ENCODE measurements at regions not wholly inside any gene's neighbourhood (a gene's known extent, or its start where the extent isn't known, plus 50 kb on each side); places are given as distances from the start of the nearest gene placed in this dataset.

GRCh38 chr10:15453457-15453856 is 82.4 kb upstream of the FAM171A1 start:
- TF ChIP-seq CTCF (IDR thresholded peaks at IDR 0.05; ENCODE audit: borderline replicate concordance, insufficient read depth, low read depth, low read length) = no peak
- H3K4me3 ChIP-seq (ENCODE audit: low read depth, low read length) = no peak overlapping the region

GRCh38 chr10:15452545-15452944 is 81.5 kb upstream of the FAM171A1 start:
- no peak for TF ChIP-seq CTCF (IDR thresholded peaks at IDR 0.05; ENCODE audit: borderline replicate concordance, insufficient read depth, low read depth, low read length)
- H3K4me3 ChIP-seq (ENCODE audit: low read depth, low read length) = no peak overlapping the region

GRCh38 chr10:15451137-15452094 is 80.3 kb upstream of the FAM171A1 start:
- no peak overlapping the region for H3K4me3 ChIP-seq (ENCODE audit: low read depth, low read length)
- no peak for TF ChIP-seq CTCF (IDR thresholded peaks at IDR 0.05; ENCODE audit: borderline replicate concordance, insufficient read depth, low read depth, low read length)

- TF ChIP-seq CTCF (IDR thresholded peaks at IDR 0.05; ENCODE audit: borderline replicate concordance, insufficient read depth, low read depth, low read length) = no peak
- H3K4me3 ChIP-seq (ENCODE audit: low read depth, low read length) = no peak overlapping the region
Measured at GRCh38 chr10:15448598-15448997, 77.5 kb upstream of the FAM171A1 start.

- TF ChIP-seq CTCF (IDR thresholded peaks at IDR 0.05; ENCODE audit: borderline replicate concordance, insufficient read depth, low read depth, low read length) = no peak
- no peak overlapping the region for H3K4me3 ChIP-seq (ENCODE audit: low read depth, low read length)
Measured at GRCh38 chr10:15445006-15445390, 73.9 kb upstream of the FAM171A1 start.

GRCh38 chr10:15444105-15445005 is 73.3 kb upstream of the FAM171A1 start:
- no peak overlapping the region for H3K4me3 ChIP-seq (ENCODE audit: low read depth, low read length)
- TF ChIP-seq CTCF (IDR thresholded peaks at IDR 0.05; ENCODE audit: borderline replicate concordance, insufficient read depth, low read depth, low read length) = no peak
